CD8-positive, alpha-beta memory T cell (primary cell): ENCODE measurements at regions not wholly inside any gene's neighbourhood (a gene's known extent, or its start where the extent isn't known, plus 50 kb on each side); places are given as distances from the start of the nearest gene placed in this dataset.

ENCODE experiments used
- CTCF ChIA-PET: fragments of 350-600 bp; sonication (Branson Sonifier 250); formaldehyde crosslinking; loops from one replicate; lab custom pipeline; 2021; ENCODE audit warnings: antibody characterized with exemption; lab: Charles Lee
- POLR2A ChIA-PET: fragments of 350-600 bp; sonication (Branson Sonifier 250); formaldehyde crosslinking; loops from one replicate; lab custom pipeline; 2021; ENCODE audit warnings: antibody characterized with exemption; lab: Charles Lee
- DNase-seq, 5 donors: peaks; one replicate each; pipeline versions ENCODE4 v3.0.0 to v3.0.0-alpha.2; 2020 to 2022; ENCODE audit warnings: mixed read lengths in 1 of 5
- H3K27ac ChIP-seq: one replicate; pipeline ENCODE4 v1.7.0; 2013; ENCODE audit warnings: low read depth, mild to moderate bottlenecking, low read length, moderate library complexity
- H3K27me3 ChIP-seq: 2 replicates; pipeline ENCODE4 v1.7.0; 2013; ENCODE audit warnings: low read length, mild to moderate bottlenecking; ENCODE audit not compliant: insufficient read depth, poor library complexity, severe bottlenecking
- H3K36me3 ChIP-seq: 2 replicates; pipeline ENCODE4 v1.7.0; 2013; ENCODE audit warnings: mild to moderate bottlenecking, low read length, moderate library complexity; ENCODE audit not compliant: insufficient read depth
- H3K4me1 ChIP-seq: 2 replicates; pipeline ENCODE4 v1.7.0; 2013; ENCODE audit warnings: mild to moderate bottlenecking, low read length, moderate library complexity; ENCODE audit not compliant: insufficient read depth
- H3K4me3 ChIP-seq: 2 replicates; pipeline ENCODE4 v1.7.0; 2013; ENCODE audit warnings: mild to moderate bottlenecking, low read length
- H3K9me3 ChIP-seq: 2 replicates; pipeline ENCODE4 v1.7.0; 2013; ENCODE audit warnings: mild to moderate bottlenecking, low read length
- H3K27ac Mint-ChIP-seq, 8 donors: one replicate each; pipeline ENCODE4 v1.8.0; 2020 to 2021; ENCODE audit warnings: mixed read lengths in 8 of 8, mild to moderate bottlenecking in 6 of 8, inconsistent platforms in 3 of 8, moderate library complexity in 3 of 8
- H3K27me3 Mint-ChIP-seq, 2 donors: one replicate each; pipeline ENCODE4 v1.8.0; 2020 to 2021; ENCODE audit warnings: mixed read lengths in 2 of 2, mild to moderate bottlenecking in 1 of 2, moderate library complexity in 1 of 2
- H3K36me3 Mint-ChIP-seq, 3 donors: one replicate each; pipeline ENCODE4 v1.8.0; 2020 to 2021; ENCODE audit warnings: mixed read lengths in 3 of 3, inconsistent platforms in 1 of 3, mild to moderate bottlenecking in 1 of 3
- H3K4me1 Mint-ChIP-seq, 3 donors: one replicate each; pipeline ENCODE4 v1.8.0; 2020 to 2021; ENCODE audit warnings: mixed read lengths in 3 of 3, inconsistent platforms in 1 of 3, mild to moderate bottlenecking in 1 of 3
- H3K4me3 Mint-ChIP-seq, 7 donors: one replicate each; pipeline ENCODE4 v1.8.0; 2020 to 2021; ENCODE audit warnings: mixed read lengths in 7 of 7, mild to moderate bottlenecking in 6 of 7, moderate library complexity in 4 of 7, inconsistent platforms in 2 of 7
- H3K9me3 Mint-ChIP-seq, 5 donors: one replicate each; pipeline ENCODE4 v1.8.0; 2020 to 2022; ENCODE audit warnings: mixed read lengths in 5 of 5, mild to moderate bottlenecking in 3 of 5, moderate library complexity in 2 of 5, inconsistent platforms in 1 of 5

GRCh38 chr11:115860246-115860645 is 356.0 kb upstream of the CADM1 start:
- H3K4me3 Mint-ChIP-seq, result no peak overlapping the region
- Histone ChIP-seq H3K36me3 (no peaks in the 10 kb centered on the region), H3K27ac (no peak overlapping the region), H3K27me3 (no peaks in the 10 kb centered on the region), H3K4me3 (no peak overlapping the region), H3K9me3 (no peaks in the 10 kb centered on the region), H3K4me1 (no peaks in the 10 kb centered on the region)
- H3K4me1 Mint-ChIP-seq, result no peaks in the 10 kb centered on the region
- POLR2A ChIA-PET, result no interaction called here
- peaks cover 2 to 26% (median 8%) of the 10 kb centered on the region in 5 donors for H3K9me3 Mint-ChIP-seq
- no peaks in the 10 kb centered on the region for H3K27me3 Mint-ChIP-seq
- CTCF ChIA-PET, result no interaction called here
- DNase-seq, result no peak
- H3K36me3 Mint-ChIP-seq, result no peaks in the 10 kb centered on the region
- H3K27ac Mint-ChIP-seq, result no peak overlapping the region

GRCh38 chr11:115848611-115849010 is 344.4 kb upstream of the CADM1 start:
- H3K4me3 ChIP-seq, result no peak overlapping the region
- DNase-seq, result no peak
- POLR2A ChIA-PET, result no interaction called here
- peaks cover 0 to 3% (median 0%) of the 10 kb centered on the region in 3 donors for H3K36me3 Mint-ChIP-seq
- no peaks in the 10 kb centered on the region for H3K27me3 ChIP-seq
- peaks cover 0 to 6% of the 10 kb centered on the region in 2 donors for H3K27me3 Mint-ChIP-seq
- H3K9me3 ChIP-seq, result no peaks in the 10 kb centered on the region
- H3K4me3 Mint-ChIP-seq, result no peak overlapping the region
- H3K4me1 Mint-ChIP-seq, result no peaks in the 10 kb centered on the region
- H3K4me1 ChIP-seq, result no peaks in the 10 kb centered on the region
- no peaks in the 10 kb centered on the region for H3K36me3 ChIP-seq
- no peak overlapping the region for H3K27ac ChIP-seq
- CTCF ChIA-PET, result no interaction called here
- peaks cover 0 to 11% (median 9%) of the 10 kb centered on the region in 5 donors for H3K9me3 Mint-ChIP-seq
- H3K27ac Mint-ChIP-seq, result no peak overlapping the region

GRCh38 chr11:115848080-115848479 is 343.9 kb upstream of the CADM1 start:
- Histone ChIP-seq H3K27ac (no peak overlapping the region), H3K27me3 (no peaks in the 10 kb centered on the region), H3K4me3 (no peak overlapping the region), H3K9me3 (no peaks in the 10 kb centered on the region), H3K4me1 (no peaks in the 10 kb centered on the region), H3K36me3 (no peaks in the 10 kb centered on the region)
- H3K4me3 Mint-ChIP-seq, result no peak overlapping the region
- ChIA-PET CTCF (no interaction called here), POLR2A (no interaction called here)
- no peaks in the 10 kb centered on the region for H3K36me3 Mint-ChIP-seq
- peaks cover 0 to 6% of the 10 kb centered on the region in 2 donors for H3K27me3 Mint-ChIP-seq
- DNase-seq, result no peak
- no peak overlapping the region for H3K27ac Mint-ChIP-seq
- peaks cover 0 to 7% (median 4%) of the 10 kb centered on the region in 5 donors for H3K9me3 Mint-ChIP-seq
- no peaks in the 10 kb centered on the region for H3K4me1 Mint-ChIP-seq

GRCh38 chr11:115845872-115846271 is 341.7 kb upstream of the CADM1 start:
- CTCF ChIA-PET, result no interaction called here

GRCh38 chr11:115843685-115844084 is 339.5 kb upstream of the CADM1 start:
- POLR2A ChIA-PET, result no interaction called here
- Mint-ChIP-seq H3K36me3 (no peaks in the 10 kb centered on the region), H3K27ac (no peak overlapping the region), H3K4me1 (no peaks in the 10 kb centered on the region), H3K27me3 (peaks cover 0 to 6% of the 10 kb centered on the region in 2 donors), H3K9me3 (peaks cover 0 to 3% (median 0%) of the 10 kb centered on the region in 5 donors), H3K4me3 (no peak overlapping the region)
- H3K4me3 ChIP-seq, result no peak overlapping the region
- H3K27me3 ChIP-seq, result no peaks in the 10 kb centered on the region
- H3K9me3 ChIP-seq, result no peaks in the 10 kb centered on the region
- DNase-seq, result no peak
- H3K36me3 ChIP-seq, result no peaks in the 10 kb centered on the region
- H3K27ac ChIP-seq, result no peak overlapping the region
- H3K4me1 ChIP-seq, result no peaks in the 10 kb centered on the region
- CTCF ChIA-PET, result no interaction called here

More at GRCh38 chr11:115845872-115846271, 341.7 kb upstream of the CADM1 start:
- H3K4me1 ChIP-seq, result no peaks in the 10 kb centered on the region
- Mint-ChIP-seq H3K27me3 (peaks cover 0 to 6% of the 10 kb centered on the region in 2 donors), H3K4me3 (no peak overlapping the region), H3K27ac (no peak overlapping the region), H3K4me1 (no peaks in the 10 kb centered on the region), H3K9me3 (peaks cover 0 to 8% (median 3%) of the 10 kb centered on the region in 5 donors), H3K36me3 (no peaks in the 10 kb centered on the region)
- no peaks in the 10 kb centered on the region for H3K27me3 ChIP-seq
- no peak overlapping the region for H3K4me3 ChIP-seq
- no peaks in the 10 kb centered on the region for H3K36me3 ChIP-seq
- H3K9me3 ChIP-seq, result no peaks in the 10 kb centered on the region
- DNase-seq, result no peak
- POLR2A ChIA-PET, result no interaction called here
- no peak overlapping the region for H3K27ac ChIP-seq

- DNase-seq, result no peak
- POLR2A ChIA-PET, result no interaction called here
- H3K4me1 ChIP-seq, result no peaks in the 10 kb centered on the region
- no peak overlapping the region for H3K27ac ChIP-seq
- H3K9me3 Mint-ChIP-seq, result peaks cover 0 to 3% (median 2%) of the 10 kb centered on the region in 5 donors
- H3K9me3 ChIP-seq, result no peaks in the 10 kb centered on the region
- H3K27me3 ChIP-seq, result no peaks in the 10 kb centered on the region
- no peak overlapping the region for H3K4me3 ChIP-seq
- CTCF ChIA-PET, result no interaction called here
- no peak overlapping the region for H3K27ac Mint-ChIP-seq
- H3K36me3 Mint-ChIP-seq, result no peaks in the 10 kb centered on the region
- no peaks in the 10 kb centered on the region for H3K36me3 ChIP-seq
- H3K4me1 Mint-ChIP-seq, result no peaks in the 10 kb centered on the region
- no peak overlapping the region for H3K4me3 Mint-ChIP-seq
- peaks cover 0 to 5% of the 10 kb centered on the region in 2 donors for H3K27me3 Mint-ChIP-seq
Observed at GRCh38 chr11:115843111-115843510, 338.9 kb upstream of the CADM1 start.

- H3K27ac ChIP-seq, result no peak overlapping the region
- no peak overlapping the region for H3K27ac Mint-ChIP-seq
- CTCF ChIA-PET, result no interaction called here
- H3K27me3 ChIP-seq, result no peaks in the 10 kb centered on the region
- H3K4me1 Mint-ChIP-seq, result no peaks in the 10 kb centered on the region
- no peak overlapping the region for H3K4me3 Mint-ChIP-seq
- H3K9me3 ChIP-seq, result no peaks in the 10 kb centered on the region
- H3K27me3 Mint-ChIP-seq, result no peaks in the 10 kb centered on the region
- no peaks in the 10 kb centered on the region for H3K36me3 Mint-ChIP-seq
- no peaks in the 10 kb centered on the region for H3K36me3 ChIP-seq
- no peak overlapping the region for H3K4me3 ChIP-seq
- H3K4me1 ChIP-seq, result no peaks in the 10 kb centered on the region
- no peak for DNase-seq
- POLR2A ChIA-PET, result no interaction called here
- H3K9me3 Mint-ChIP-seq, result peaks cover 0 to 6% (median 3%) of the 10 kb centered on the region in 5 donors
Observed at GRCh38 chr11:115820026-115820425, 315.8 kb upstream of the CADM1 start.

GRCh38 chr11:115819014-115819413 is 314.8 kb upstream of the CADM1 start:
- Histone ChIP-seq H3K36me3 (no peaks in the 10 kb centered on the region), H3K27ac (no peak overlapping the region), H3K27me3 (no peaks in the 10 kb centered on the region), H3K4me1 (no peaks in the 10 kb centered on the region), H3K9me3 (no peaks in the 10 kb centered on the region), H3K4me3 (no peak overlapping the region)
- ChIA-PET POLR2A (no interaction called here), CTCF (interaction anchor here (1.2 kb wide), 1 partner anchor 13 kb away, joined by 4 read pairs; no protein-coding TSS in a partner anchor)
- Mint-ChIP-seq H3K4me1 (no peaks in the 10 kb centered on the region), H3K36me3 (no peaks in the 10 kb centered on the region), H3K9me3 (peaks cover 0 to 6% (median 3%) of the 10 kb centered on the region in 5 donors), H3K27me3 (no peaks in the 10 kb centered on the region), H3K27ac (no peak overlapping the region), H3K4me3 (no peak overlapping the region)
- DNase-seq, result no peak
